Mesenchymal stem cell (in vitro differentiated cells and primary cell): ENCODE measurements at regions not wholly inside any gene's neighbourhood (a gene's known extent, or its start where the extent isn't known, plus 50 kb on each side); places are given as distances from the start of the nearest gene placed in this dataset.

Experiments
- DNase-seq: peaks from one replicate; pipeline ENCODE4 v3.0.0-alpha.2; 2013
- H2AFZ ChIP-seq: one replicate; pipeline ENCODE4 v1.6.1; 2013; ENCODE audit warnings: low read depth, mild to moderate bottlenecking, control low read depth, inconsistent platforms, low read length, moderate library complexity
- H2AK5ac ChIP-seq: 2 replicates; pipeline ENCODE4 v1.6.1; 2013; ENCODE audit warnings: low read length, moderate library complexity, mild to moderate bottlenecking, inconsistent platforms; ENCODE audit not compliant: severe bottlenecking
- H2BK120ac ChIP-seq: one replicate; pipeline ENCODE4 v1.6.1; 2013; ENCODE audit warnings: low read depth, mild to moderate bottlenecking, inconsistent platforms, low read length, moderate library complexity
- H2BK12ac ChIP-seq, 2 experiments: one replicate each; pipeline ENCODE4 v1.6.1; 2013; ENCODE audit warnings: inconsistent platforms in 2 of 2, low read length in 2 of 2, mild to moderate bottlenecking in 2 of 2, moderate library complexity in 2 of 2, control low read depth in 1 of 2
- H2BK15ac ChIP-seq: one replicate; pipeline ENCODE4 v1.6.1; 2013; ENCODE audit warnings: mild to moderate bottlenecking, low read depth, inconsistent platforms; ENCODE audit not compliant: poor library complexity, severe bottlenecking
- H2BK5ac ChIP-seq: 2 replicates; pipeline ENCODE4 v1.6.1; 2013; ENCODE audit warnings: low read depth, mild to moderate bottlenecking, low read length, control low read depth, inconsistent platforms; ENCODE audit not compliant: poor library complexity, severe bottlenecking
- H3K14ac ChIP-seq, 2 experiments: one replicate each; pipeline ENCODE4 v1.6.1; 2013; ENCODE audit warnings: inconsistent platforms in 2 of 2, low read length in 2 of 2, control low read depth in 1 of 2, mild to moderate bottlenecking in 1 of 2, moderate library complexity in 1 of 2
- H3K18ac ChIP-seq, 2 experiments: one replicate each; pipeline ENCODE4 v1.6.1; 2013; ENCODE audit warnings: inconsistent platforms in 2 of 2, low read length in 2 of 2, control low read depth in 1 of 2, low read depth in 1 of 2, mild to moderate bottlenecking in 1 of 2
- H3K23ac ChIP-seq, 2 experiments: one replicate each; pipeline ENCODE4 v1.6.1; 2013; ENCODE audit warnings: inconsistent platforms in 2 of 2, low read length in 2 of 2, mild to moderate bottlenecking in 2 of 2, moderate library complexity in 2 of 2, control low read depth in 1 of 2
- H3K27ac ChIP-seq: 2 replicates; pipeline ENCODE4 v1.5.1; 2013; ENCODE audit warnings: mild to moderate bottlenecking, moderate library complexity, low read length, control low read depth, inconsistent platforms; ENCODE audit not compliant: poor library complexity, severe bottlenecking
- H3K27me3 ChIP-seq, 2 experiments: 2 replicates each; pipeline versions ENCODE4 v1.6.1 to v1.7.0; 2013; ENCODE audit warnings: low read length in 2 of 2, mild to moderate bottlenecking in 2 of 2, moderate library complexity in 2 of 2, control low read depth in 1 of 2, inconsistent platforms in 1 of 2; ENCODE audit not compliant: control insufficient read depth in 1 of 2, insufficient read depth in 1 of 2
- H3K36me3 ChIP-seq, 2 experiments: 2 replicates each; pipeline versions ENCODE4 v1.6.1 to v1.7.0; 2013; ENCODE audit warnings: low read length in 2 of 2, control low read depth in 1 of 2, inconsistent platforms in 1 of 2, low read depth in 1 of 2, mild to moderate bottlenecking in 1 of 2; ENCODE audit not compliant: insufficient read depth in 2 of 2, control insufficient read depth in 1 of 2
- H3K4ac ChIP-seq, 2 experiments: one replicate each; pipeline ENCODE4 v1.6.1; 2013; ENCODE audit warnings: inconsistent platforms in 2 of 2, low read length in 2 of 2, mild to moderate bottlenecking in 2 of 2, moderate library complexity in 2 of 2, control low read depth in 1 of 2, low read depth in 1 of 2
- H3K4me1 ChIP-seq: 2 replicates; pipeline ENCODE4 v1.6.1; 2013; ENCODE audit warnings: low read depth, low read length, control low read depth; ENCODE audit not compliant: control insufficient read depth, insufficient read depth
- H3K4me2 ChIP-seq: 2 replicates; pipeline ENCODE4 v1.6.1; 2013; ENCODE audit warnings: low read length, mild to moderate bottlenecking, inconsistent platforms; ENCODE audit not compliant: poor library complexity, severe bottlenecking
- H3K4me3 ChIP-seq, 2 experiments: 2 replicates each; pipeline versions ENCODE4 v1.5.1 to v1.7.0; 2013; ENCODE audit warnings: low read length in 2 of 2, mild to moderate bottlenecking in 2 of 2, control low read depth in 1 of 2, low read depth in 1 of 2; ENCODE audit not compliant: insufficient read depth in 1 of 2
- H3K79me1 ChIP-seq: replicated peaks from 2 replicates; pipeline ENCODE4 v1.6.1; 2013; ENCODE audit warnings: mild to moderate bottlenecking, control low read depth, low read length, inconsistent platforms; ENCODE audit not compliant: poor library complexity, severe bottlenecking
- H3K9ac ChIP-seq: 2 replicates; pipeline ENCODE4 v1.7.0; 2013; ENCODE audit warnings: mild to moderate bottlenecking, low read length, moderate library complexity
- H3K9me3 ChIP-seq: 2 replicates; pipeline ENCODE4 v1.7.0; 2013; ENCODE audit warnings: mild to moderate bottlenecking, low read length; ENCODE audit not compliant: control insufficient read depth
- H4K8ac ChIP-seq: one replicate; pipeline ENCODE4 v1.6.1; 2013; ENCODE audit warnings: inconsistent platforms, mild to moderate bottlenecking, low read length, moderate library complexity
- H4K91ac ChIP-seq: one replicate; pipeline ENCODE4 v1.6.1; 2013; ENCODE audit warnings: mild to moderate bottlenecking, low read length, inconsistent platforms
- WGBS: methylation state at CpG from one replicate; pipeline ENCODE4 v1.1.7; 2013; ENCODE audit warnings: mixed read lengths; 5-methylcytosine and 5-hydroxymethylcytosine counted together

- Histone ChIP-seq H2BK15ac (no peak overlapping the region), H3K4me3 (no peak overlapping the region), H3K14ac (no peak overlapping the region), H3K27me3 (peaks cover 0 to 3% of the 10 kb centered on the region in 2 experiments), H3K79me1 (no peaks in the 10 kb centered on the region), H3K4me2 (no peak overlapping the region), H2BK12ac (no peak overlapping the region), H3K27ac (no peak overlapping the region), H2AK5ac (no peak overlapping the region), H4K91ac (no peak overlapping the region), H3K18ac (no peak overlapping the region), H4K8ac (no peak overlapping the region), H2BK120ac (no peak overlapping the region), H3K9me3 (no peaks in the 10 kb centered on the region), H3K4me1 (no peaks in the 10 kb centered on the region), H2BK5ac (no peak overlapping the region), H3K4ac (no peak overlapping the region), H2AFZ (no peak overlapping the region), H3K23ac (no peak overlapping the region), H3K9ac (no peak overlapping the region), H3K36me3 (no peaks in the 10 kb centered on the region)
- no peak for DNase-seq
- 81% methylated on average over 6 of the region's 6 CpGs for WGBS
Measured at GRCh38 chr18:26783170-26783569, 82.3 kb downstream of the AQP4 start.

DNA sequence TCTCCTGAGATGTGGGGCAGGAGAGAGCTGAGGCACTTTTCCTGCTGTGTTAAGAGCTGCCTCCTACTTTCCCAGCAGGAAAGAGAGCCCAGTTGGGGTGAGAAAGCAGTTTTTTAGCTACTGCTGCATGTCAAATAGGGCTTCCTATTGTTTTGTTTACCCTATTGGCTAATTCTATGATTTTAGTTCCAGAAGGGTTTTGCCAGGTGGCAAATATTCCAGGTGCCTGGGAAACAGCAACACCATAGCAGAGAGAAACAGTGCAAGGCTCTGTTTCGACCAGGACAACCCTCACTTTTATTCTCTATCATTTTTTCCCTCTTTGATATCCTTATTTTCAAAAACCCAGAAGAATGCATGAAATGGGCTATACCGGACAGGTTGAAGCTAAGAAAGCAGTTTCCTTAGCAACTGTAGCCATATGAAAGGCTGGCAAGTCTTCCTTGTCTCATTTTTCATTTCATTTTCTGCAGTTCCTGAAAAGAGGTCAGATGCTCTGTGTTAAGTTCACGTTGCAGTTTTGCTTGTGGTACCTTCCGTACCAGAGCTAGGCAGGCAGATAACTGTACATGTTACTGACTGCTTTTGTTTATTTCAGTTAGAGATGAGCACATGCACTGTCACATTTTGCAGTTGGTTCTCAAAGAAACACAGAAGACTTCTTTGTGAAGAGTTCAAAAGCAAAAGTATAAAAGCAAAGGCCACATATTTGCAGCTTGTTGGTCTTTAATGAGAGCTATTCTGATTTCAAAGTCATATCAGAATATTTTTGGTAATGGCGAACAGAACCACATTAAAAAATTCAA, 84.8 kb downstream of the AQP4 start:
- H3K9me3 ChIP-seq: no peaks in the 10 kb centered on the region

DNA sequence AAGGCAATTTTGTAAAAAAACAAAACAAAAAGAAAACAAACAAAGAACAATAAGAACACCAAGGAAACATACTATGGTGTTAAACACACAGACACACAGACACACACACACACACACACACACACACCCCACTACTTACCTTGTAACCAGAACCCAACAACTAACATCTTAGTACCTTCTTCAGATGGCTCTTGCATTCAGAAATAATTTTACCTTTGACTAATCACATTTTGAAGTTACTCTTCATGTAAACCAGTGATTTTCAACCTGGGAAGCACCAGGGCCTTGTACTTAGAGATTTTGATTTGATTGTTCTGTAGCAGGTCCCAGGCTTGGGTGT, 87.5 kb downstream of the AQP4 start:
- no peak overlapping the region for H3K23ac ChIP-seq
- no peak overlapping the region for H3K9ac ChIP-seq
- H3K27me3 ChIP-seq: peaks cover 0 to 10% of the 10 kb centered on the region in 2 experiments
- H3K4ac ChIP-seq: no peak overlapping the region
- no peak overlapping the region for H2BK15ac ChIP-seq
- no peak overlapping the region for H2AFZ ChIP-seq
- no peaks in the 10 kb centered on the region for H3K36me3 ChIP-seq
- no peaks in the 10 kb centered on the region for H3K9me3 ChIP-seq
- no peak overlapping the region for H4K91ac ChIP-seq
- H2BK5ac ChIP-seq: no peak overlapping the region
- H2BK12ac ChIP-seq: no peak overlapping the region
- no peak overlapping the region for H2BK120ac ChIP-seq
- H3K4me3 ChIP-seq: no peak overlapping the region
- H3K4me1 ChIP-seq: peaks cover 2% of the 10 kb centered on the region
- H3K14ac ChIP-seq: no peak overlapping the region
- no peak overlapping the region for H3K18ac ChIP-seq
- H2AK5ac ChIP-seq: no peak overlapping the region
- H4K8ac ChIP-seq: no peak overlapping the region
- DNase-seq: no peak
- no peak overlapping the region for H3K4me2 ChIP-seq
- H3K27ac ChIP-seq: no peak overlapping the region
- no peaks in the 10 kb centered on the region for H3K79me1 ChIP-seq

More for the DNA sequence above, 84.8 kb downstream of the AQP4 start:
- Histone ChIP-seq H3K23ac (no peak overlapping the region), H2AFZ (no peak overlapping the region), H3K4me3 (no peak overlapping the region), H4K8ac (no peak overlapping the region), H3K18ac (no peak overlapping the region), H3K79me1 (no peaks in the 10 kb centered on the region), H2BK12ac (no peak overlapping the region), H3K4me1 (peaks cover 2% of the 10 kb centered on the region), H3K36me3 (no peaks in the 10 kb centered on the region), H3K14ac (no peak overlapping the region), H3K27me3 (peaks cover 0 to 10% of the 10 kb centered on the region in 2 experiments), H2BK120ac (no peak overlapping the region), H2BK5ac (no peak overlapping the region), H4K91ac (no peak overlapping the region), H3K27ac (no peak overlapping the region), H3K9ac (no peak overlapping the region), H2AK5ac (no peak overlapping the region), H3K4me2 (no peak overlapping the region), H3K4ac (no peak overlapping the region), H2BK15ac (no peak overlapping the region)
- DNase-seq: no peak
- 65% methylated on average over 4 of the region's 5 CpGs for WGBS

- Histone ChIP-seq H3K9me3 (no peaks in the 10 kb centered on the region), H3K27me3 (peaks cover 0 to 10% of the 10 kb centered on the region in 2 experiments), H2BK15ac (no peak overlapping the region), H3K14ac (no peak overlapping the region), H3K36me3 (no peaks in the 10 kb centered on the region), H3K4ac (no peak overlapping the region), H3K9ac (no peak overlapping the region), H3K4me3 (no peak overlapping the region), H3K4me1 (peaks cover 2% of the 10 kb centered on the region), H3K18ac (no peak overlapping the region), H4K91ac (no peak overlapping the region), H3K27ac (no peak overlapping the region), H3K4me2 (no peak overlapping the region), H2BK5ac (no peak overlapping the region), H2AK5ac (no peak overlapping the region), H2BK12ac (no peak overlapping the region), H4K8ac (no peak overlapping the region), H2AFZ (no peak overlapping the region), H2BK120ac (no peak overlapping the region), H3K23ac (no peak overlapping the region), H3K79me1 (no peaks in the 10 kb centered on the region)
- 44% methylated on average over 7 of the region's 7 CpGs for WGBS
- DNase-seq: no peak
Measured at GRCh38 chr18:26777351-26778053, 88.0 kb downstream of the AQP4 start.
